Retinal pigment epithelial cell (primary cell): ENCODE measurements at regions not wholly inside any gene's neighbourhood (a gene's known extent, or its start where the extent isn't known, plus 50 kb on each side); places are given as distances from the start of the nearest gene placed in this dataset.

ENCODE experiments used
- DNase-seq: peaks from one replicate; pipeline ENCODE4 v3.0.0-alpha.2; 2010; ENCODE audit warnings: low read depth
- H3K4me3 ChIP-seq: 2 replicates; pipeline ENCODE4 v1.5.1; 2011; ENCODE audit warnings: mild to moderate bottlenecking, low read length, control low read depth, moderate library complexity
- CTCF ChIP-seq: conservative IDR thresholded peaks from 2 replicates; pipeline ENCODE4 v1.5.1; 2011; ENCODE audit warnings: low read depth, low read length, control low read depth, inconsistent platforms

- TF ChIP-seq CTCF = no peak
- no peak for DNase-seq
- H3K4me3 ChIP-seq = no peak overlapping the region
Measured at GRCh38 chr3:10620833-10621082, 115.4 kb upstream of the ATP2B2 start.

DNA sequence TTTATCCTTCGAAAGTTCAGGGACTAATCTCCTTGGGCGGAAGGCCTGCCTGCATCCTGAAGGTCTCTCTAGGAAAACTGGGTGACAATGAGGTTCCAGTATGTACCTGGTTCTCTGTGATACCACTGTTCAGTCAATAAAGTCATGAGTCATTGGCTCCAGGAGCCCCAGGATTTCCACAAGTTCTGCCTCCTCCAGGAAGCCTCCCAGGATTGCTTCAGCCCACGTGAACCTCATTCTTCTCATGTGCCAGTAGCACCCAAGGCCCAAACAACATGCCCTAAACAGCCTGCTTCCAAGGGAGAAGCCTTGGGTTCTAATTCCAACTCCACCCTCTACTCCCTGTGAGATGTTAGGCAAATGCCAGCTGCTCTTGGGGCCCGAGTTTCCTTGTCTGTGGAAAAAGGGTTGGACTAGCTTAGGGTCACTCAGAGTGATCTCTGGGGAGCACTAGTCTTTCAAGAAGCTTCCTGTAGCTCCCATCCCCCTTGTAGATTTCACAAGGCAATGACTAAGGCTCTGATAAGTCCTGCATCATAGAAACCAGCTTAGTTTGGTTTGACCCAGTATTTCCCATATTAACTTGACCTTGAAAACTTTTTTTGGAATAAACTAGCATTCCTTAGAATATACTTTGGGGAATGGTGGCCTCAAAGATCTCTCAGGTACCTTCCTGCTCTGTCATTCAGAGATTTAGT, 118.3 kb upstream of the ATP2B2 start:
- no peak for DNase-seq
- no peak for TF ChIP-seq CTCF
- H3K4me3 ChIP-seq = no peak overlapping the region

GRCh38 chr3:10625323-10625722, 119.9 kb upstream of the ATP2B2 start:
- no peak overlapping the region for H3K4me3 ChIP-seq
- DNase-seq = no peak
- no peak for TF ChIP-seq CTCF

DNA sequence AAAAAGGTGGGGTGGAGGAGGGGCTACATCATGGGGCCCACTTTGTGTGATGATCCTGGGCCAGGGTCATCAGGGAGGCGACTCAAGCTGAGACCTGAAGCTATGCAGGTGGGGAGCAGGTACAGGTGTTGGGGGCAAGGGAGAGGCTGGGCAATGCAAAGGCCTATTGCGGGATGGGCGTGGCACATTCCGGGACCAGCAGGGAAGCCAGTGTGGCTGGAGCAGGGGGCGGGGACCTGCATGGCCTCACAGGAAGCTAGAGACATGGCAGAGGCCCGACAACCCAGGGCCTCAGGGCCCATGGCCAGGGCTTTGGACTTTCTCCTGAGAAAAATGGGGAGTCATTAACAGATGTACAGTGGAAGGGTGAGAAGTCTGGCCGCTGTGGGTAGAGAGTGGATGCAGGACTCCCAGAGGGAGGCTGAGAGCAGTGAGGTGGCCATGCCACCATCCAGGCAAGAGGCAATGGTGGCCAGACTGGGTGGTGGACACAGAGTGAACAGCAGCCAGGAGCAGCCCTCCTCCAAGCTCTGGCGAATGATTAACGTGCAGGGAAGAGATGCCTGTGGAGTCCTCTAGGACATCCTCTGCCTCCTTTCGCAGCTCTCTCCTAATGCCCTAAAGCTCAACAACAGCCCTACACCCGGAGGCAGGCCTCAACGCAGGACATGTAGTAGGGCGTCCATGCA, 122.6 kb upstream of the ATP2B2 start:
- TF ChIP-seq CTCF = no peak
- no peak for DNase-seq
- no peak overlapping the region for H3K4me3 ChIP-seq

- DNase-seq = no peak
- TF ChIP-seq CTCF = no peak
- H3K4me3 ChIP-seq = no peak overlapping the region
Measured at GRCh38 chr3:10628891-10629670, 123.7 kb upstream of the ATP2B2 start.

GRCh38 chr3:10629671-10630040, 124.3 kb upstream of the ATP2B2 start:
- H3K4me3 ChIP-seq = no peak overlapping the region
- peak; percentile 6 for DNase-seq
- no peak for TF ChIP-seq CTCF
